ENCODE measurements at regions not wholly inside any gene's neighbourhood (a gene's known extent, or its start where the extent isn't known, plus 50 kb on each side); places are given as distances from the start of the nearest gene placed in this dataset.
A peak's percentile ranks its signal among the peaks of the same experiment; 100 is the strongest.
"Not testable (repeated sequence)": the region's sequence is repeated elsewhere in the genome, so short reads cannot be mapped to it uniquely, and the experiment has no call there.

DNA sequence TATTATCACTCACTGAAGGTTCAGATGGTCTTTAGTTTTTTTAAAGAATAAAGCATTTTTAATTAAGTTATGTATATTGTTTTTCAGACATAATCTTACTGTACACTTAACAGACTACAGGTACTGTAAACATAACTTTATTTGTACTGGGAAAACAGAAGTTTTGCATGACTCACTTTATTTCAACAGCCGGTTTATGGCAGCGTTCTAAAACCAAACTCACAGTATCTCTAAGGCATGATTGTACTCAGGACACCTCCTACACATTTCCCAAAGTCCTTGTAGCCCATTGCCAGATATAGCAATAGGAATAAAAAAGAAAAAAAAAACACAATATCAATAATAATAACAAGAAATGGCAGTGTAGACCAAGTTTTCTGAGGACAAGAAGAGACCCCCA lies 1341.4 kb downstream of the FSCB start:
- DNase-seq (ENCODE audit: low spot score) = no peak

DNA sequence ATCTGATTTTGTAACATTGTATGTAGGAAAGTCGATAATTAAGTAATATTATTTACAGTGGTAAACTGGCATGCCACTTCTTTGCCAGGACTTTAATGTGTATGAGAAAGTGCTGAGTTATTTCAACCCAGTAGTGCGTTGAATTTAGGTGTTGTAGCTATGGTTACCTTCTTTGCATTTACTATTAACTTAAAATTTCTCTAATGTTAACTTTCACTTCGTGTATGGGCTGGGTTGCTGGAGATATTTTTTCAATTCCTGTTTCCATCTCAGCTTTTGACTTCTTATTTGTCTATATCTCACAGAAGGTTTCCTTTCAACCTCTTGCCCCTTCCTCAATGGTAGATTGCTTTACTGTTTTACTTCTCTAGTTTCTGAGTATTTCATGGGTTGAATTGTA lies 1345.6 kb downstream of the FSCB start:
- DNase-seq (ENCODE audit: low spot score) = no peak

DNA sequence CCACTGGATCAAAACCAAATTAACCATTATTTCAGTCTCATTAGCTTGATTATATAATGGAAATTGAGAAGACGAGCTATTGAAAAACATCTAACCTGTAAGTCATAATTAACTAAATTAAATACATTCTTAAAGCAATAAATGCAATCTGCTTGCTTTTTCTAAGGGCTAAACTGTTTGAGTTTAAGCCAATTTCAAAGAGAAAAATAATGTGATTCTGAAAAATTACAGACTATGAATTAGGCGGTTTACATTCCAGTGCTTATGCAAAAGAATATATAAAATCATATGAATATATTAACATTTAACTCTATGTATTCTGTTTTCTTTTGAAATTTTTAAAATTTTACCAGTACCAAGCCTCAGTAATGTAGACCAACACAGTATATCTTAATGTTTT lies 1349.4 kb downstream of the FSCB start:
- no peak for DNase-seq (ENCODE audit: low spot score)

DNA sequence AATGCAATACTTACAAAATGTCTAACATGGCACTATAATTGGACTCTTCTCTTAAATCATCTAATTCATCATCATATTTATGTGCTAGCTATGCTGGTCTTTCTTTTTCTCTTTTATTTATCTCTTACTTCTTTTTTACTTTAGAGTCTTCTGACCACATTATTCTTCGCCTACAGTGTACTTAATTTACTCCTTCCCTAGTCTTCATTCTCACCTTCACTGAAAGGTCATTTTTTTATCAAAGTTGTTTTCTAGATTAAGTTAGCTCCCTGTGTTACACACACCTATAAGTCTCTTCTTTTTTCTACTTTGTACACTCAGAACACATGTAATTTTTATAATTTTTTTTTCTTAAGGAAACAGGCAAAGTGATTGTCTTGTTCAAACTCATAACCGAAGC lies 1351.2 kb downstream of the FSCB start:
- no peak for DNase-seq (ENCODE audit: low spot score)

DNA sequence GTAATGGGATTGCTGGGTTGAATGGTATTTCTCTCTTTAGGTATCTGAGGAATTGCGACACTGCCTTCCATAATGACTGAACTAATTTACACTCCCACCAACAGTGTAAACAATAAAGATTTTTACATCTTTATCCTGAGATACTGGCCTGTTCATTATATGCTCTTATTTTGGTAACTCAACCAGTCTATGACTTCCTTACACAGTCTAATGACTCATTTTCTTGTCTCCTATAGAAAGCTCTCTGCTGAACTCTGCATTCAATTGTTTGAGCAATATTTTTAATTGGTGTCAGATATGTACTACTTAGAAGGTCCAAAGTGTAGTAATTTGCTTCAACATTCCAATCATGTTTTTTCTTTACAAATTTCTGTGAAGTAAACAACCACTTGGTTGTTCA lies 1351.8 kb downstream of the FSCB start:
- DNase-seq (ENCODE audit: low spot score) = no peak

DNA sequence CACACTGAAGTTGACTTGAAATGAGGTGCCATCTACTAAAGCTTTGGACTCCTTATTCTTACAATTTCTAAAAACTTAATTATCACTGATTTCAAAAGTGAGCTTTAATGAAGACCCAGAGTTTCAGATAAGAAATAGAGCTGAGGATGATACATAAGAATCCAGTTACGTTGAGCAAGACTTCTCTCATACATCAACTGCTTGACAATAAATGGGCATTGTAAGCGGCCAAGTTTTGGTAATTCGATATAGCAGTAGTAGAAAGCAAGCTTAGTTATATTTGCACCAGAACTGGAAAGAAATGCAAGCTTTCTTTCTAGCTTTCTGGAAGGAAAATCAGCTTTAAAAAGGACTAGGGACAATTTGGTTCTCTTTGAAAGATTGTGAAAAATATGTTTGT lies 1359.6 kb downstream of the FSCB start:
- no peak for DNase-seq (ENCODE audit: low spot score)

DNA sequence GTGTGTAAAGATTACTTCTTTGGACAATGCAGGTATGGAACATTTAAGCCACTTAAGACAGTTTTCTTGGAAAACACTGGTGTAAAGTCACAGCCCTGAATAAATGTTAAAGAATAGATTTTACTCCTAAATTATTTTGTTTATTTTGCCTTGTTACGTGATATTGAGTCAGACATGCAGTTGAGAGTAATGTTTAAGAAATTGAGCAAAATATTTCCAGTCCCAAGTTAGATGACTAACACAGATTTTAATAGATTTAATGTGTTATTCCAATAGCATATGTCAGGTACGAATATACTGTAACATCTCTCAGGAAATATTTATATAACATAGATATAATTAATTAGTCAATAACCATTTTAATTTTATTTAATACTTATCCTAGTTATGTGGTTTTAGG lies 1361.7 kb downstream of the FSCB start:
- DNase-seq (ENCODE audit: low spot score) = no peak

DNA sequence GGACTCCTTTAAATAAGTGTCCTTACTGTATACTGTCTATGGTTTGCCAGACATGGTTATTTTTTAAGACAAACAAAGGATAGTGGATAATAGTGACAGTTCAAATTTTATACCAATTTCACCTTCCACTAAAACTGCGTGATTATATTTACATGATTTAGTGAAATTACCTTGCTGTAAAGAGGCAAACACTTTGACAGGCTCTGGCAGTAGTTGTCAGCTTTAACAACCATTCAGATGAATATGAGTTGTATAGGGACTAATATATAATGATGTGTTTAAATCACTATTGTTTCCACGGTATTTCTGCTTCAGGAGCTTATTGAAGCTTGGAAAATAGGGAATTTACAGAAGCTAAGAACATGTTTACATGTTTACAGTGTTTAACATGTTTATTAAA lies 1364.0 kb downstream of the FSCB start:
- DNase-seq (ENCODE audit: low spot score) = no peak

DNA sequence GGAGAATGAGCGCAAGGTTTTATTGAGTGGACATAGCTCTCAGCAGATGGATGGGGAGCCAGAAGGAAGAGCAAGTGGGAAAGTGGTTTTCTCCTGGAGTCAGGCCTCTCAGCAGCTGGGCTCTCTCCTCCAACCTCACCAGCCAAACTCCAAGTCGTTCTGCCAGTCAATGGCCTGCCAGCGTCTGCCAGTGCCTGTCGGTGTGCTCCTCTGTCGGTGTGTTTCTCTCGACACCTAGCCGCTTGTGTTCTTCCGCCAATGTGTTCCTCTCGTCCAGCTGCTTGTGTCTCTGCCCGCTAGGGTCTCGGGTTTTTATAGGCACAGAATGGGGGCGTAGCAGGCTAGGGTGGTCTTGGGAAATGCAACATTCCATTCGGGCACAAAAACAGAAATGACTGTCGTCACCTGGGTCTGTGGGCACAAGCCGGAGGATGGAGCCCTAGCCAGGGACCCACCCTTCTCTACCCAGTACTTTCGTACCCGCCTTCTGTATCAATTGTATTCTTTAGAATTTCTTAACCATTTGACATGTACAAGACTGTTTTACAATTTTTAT lies 1365.4 kb downstream of the FSCB start:
- DNase-seq (ENCODE audit: low spot score) = no peak

DNA sequence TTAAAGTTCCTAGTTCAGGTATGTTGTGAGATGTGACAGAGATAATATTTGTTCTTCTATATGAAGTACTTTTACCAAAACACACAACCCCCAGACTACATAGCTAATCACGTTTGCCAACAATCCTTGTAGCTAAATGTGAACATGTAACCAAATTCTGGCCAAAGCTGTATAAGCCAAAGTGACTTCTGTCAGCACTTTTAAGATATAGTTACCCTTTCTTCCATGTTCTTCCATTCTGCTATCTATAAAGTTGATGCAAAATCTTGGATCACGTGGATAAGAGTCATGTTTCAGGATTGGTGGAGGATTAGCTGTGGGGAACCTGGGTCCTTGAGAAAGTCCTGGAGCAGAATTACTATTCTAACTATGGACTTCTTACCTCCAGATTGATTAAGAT lies 1366.6 kb downstream of the FSCB start:
- DNase-seq (ENCODE audit: low spot score) = no peak

DNA sequence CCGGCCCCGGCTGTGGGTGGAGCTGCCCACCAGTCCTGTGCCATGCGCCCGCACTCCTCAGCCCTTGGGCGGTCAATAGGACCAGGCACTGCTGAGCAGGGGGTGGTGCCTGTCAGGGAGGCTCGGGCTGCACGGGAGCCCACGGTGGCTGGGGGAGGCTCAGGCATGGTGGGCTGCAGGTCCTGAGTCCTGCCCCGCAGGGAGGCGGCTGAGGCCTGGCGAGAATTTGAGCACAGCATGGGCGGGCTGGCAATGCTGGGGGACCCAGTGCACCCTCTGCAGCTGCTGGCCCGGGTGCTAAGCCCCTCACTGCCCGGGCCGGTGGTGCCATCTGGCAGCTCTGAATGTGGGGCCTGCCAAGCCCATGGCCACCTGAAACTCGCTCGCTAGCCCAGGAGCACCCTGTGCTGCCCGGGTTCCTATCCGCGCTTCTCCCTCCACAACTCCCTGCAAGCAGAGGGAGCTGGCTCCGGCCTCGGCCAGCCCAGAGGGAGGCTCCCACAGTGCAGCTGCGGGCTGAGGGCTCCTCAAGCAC lies 1371.1 kb downstream of the FSCB start:
- DNase-seq (ENCODE audit: low spot score) = no peak

DNA sequence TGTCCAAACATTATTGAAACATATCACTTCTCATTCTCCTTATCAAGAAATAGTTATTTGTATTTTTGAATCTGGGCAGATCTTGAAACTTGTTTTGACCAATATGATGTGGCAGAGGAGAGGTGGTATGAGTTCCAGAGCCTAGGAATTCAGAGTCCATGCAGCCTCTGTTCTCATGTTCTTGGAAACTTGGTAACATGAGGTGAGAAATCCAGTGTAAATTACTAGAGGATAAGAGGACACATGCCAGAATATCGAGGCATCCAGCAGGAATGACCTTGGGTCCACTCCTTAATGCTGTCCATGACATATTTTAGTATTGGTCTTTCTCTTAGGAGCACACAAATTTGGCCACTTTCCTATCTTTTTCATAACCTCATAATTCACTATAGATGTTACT lies 1374.6 kb downstream of the FSCB start:
- peak; percentile 2 for DNase-seq (ENCODE audit: low spot score)

DNA sequence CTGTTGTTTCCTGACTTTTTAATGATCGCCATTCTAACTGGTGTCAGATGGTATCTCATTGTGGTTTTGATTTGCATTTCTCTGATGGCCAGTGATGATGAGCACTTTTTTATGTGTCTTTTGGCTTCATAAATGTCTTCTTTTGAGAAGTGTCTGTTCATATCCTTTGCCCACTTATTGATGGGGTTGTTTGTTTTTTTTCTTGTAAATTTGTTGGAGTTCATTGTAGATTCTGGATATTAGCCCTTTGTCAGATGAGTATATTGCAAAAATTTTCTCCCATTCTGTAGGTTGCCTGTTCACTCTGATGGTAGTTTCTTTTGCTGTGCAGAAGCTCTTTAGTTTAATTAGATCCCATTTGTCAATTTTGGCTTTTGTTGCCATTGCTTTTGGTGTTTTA lies 1378.7 kb downstream of the FSCB start:
- not testable (repeated sequence) for DNase-seq (ENCODE audit: low spot score)

DNA sequence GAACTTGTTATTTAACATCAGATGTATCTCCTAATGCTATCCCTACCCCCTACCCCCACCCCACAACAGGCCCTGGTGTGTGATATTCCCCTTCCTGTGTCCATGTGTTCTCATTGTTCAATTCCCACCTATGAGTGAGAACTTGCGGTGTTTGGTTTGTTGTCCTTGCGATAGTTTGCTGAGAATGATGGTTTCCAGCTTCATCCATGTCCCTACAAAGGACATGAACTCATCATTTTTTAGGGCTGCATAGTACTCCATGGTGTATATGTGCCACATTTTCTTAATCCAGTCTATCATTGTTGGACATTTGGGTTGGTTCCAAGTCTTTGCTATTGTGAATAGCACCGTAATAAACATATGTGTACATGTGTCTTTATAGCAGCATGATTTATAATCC lies 1379.2 kb downstream of the FSCB start:
- not testable (repeated sequence) for DNase-seq (ENCODE audit: low spot score)

DNA sequence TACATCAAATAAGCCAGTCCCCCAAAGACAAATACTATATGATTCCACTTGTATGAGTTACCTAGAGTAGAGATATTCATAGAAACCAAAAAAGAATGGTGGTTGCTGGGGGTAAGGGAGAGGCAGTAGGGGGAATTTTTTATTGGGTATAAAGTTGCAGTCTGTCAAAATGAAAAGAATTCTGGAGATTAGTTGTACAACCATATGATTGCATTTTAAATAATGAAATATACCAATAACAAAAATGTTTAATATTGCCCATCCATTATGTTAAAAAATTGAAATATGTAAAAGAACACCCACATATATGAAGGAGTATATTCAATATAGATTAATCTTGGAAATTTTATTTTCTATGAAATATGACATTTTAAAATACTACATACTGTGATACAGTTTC lies 1383.5 kb downstream of the FSCB start:
- DNase-seq (ENCODE audit: low spot score) = no peak

DNA sequence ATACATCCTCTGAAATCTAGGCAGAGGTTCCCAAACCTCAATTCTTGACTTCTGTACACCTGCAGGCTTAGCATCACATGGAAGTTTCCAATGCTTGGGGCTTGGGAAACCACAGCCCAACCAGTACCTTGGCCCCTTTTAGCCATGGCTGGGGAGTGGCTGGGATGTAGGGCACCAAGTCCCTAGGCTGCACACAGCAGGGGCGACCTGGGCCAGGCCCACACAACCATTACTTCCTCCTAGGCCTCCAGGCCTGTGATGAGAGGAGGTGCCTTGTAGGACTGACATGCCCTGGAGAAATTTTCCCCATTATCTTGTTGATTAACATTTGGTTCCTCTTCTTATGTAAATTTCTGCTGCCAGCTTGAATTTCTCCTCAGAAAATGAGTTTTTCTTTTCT lies 1387.4 kb downstream of the FSCB start:
- DNase-seq (ENCODE audit: low spot score) = no peak

DNA sequence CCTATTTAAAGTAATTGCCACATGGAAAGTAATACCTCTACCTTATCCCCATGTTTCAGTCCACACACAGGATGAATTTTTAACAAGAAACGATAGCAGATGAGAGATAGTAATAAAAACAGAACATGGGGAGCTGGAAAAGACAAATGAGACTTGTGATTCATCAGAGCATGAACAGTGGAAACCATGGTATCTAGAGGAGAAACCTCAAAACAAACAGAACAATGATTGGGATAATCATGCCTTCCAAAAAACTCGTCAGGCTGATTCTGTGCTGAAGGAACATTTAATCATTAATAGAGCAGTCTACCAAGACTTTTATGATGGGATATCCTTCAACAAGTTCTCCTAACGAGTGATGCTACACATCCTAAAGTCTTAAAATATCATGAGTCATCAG lies 1390.7 kb downstream of the FSCB start:
- no peak for DNase-seq (ENCODE audit: low spot score)

DNA sequence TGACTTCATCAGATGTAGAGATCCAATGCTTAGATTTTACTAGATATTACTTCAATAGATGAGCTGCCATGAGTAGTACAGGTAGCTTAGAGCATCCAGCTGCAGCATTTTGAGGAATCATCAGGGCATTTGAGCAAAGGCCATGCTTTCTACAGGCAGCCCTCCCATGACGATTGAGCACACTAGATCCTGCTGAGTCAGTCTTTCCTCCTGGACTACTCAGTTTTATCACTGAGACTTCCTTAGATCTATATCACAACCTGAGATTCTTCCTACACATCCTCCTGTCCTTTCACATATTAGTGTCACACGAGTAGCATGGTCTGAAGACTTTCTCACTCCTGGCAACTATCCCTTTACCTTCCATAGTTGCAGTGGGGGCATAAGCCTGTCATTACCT lies 1401.8 kb downstream of the FSCB start:
- no peak for DNase-seq (ENCODE audit: low spot score)

DNA sequence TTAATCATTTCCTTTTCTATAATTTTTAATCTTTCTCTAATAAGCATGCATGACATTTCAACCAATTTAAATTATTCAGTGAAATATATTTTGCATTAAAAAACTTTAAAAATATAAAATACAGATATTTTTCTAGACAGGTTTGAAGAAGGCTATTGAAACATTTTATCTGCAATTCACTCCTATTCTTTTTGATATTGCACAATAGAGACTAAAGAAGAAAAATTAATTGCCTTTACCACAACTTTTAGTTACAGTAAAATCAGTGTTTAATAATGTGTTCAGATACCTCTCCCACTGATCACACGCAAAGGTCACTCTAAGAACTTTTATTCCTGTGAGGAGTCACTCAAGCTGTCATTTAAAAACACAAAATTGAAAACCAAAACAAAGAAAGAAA lies 1416.7 kb downstream of the FSCB start:
- no peak for DNase-seq (ENCODE audit: low spot score)

DNA sequence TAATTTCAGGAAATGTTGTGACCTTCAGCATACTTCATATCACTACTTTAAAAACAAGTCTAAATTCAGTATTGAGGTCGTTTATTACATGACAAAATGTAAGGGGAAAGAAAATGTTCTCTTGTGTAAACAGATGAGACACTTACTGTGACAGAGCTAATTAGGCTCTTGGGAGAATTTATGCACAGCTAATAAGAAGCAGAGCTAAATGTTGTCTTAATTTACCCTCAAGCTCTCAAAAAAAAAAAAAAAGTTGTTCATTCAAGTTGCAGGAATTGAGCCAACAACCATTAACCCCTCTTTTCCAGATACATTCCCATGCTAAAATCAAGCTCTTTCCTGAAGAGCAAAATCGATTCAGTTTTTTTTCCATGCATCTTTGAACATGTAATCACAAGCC lies 1419.4 kb downstream of the FSCB start:
- DNase-seq (ENCODE audit: low spot score) = no peak

DNA sequence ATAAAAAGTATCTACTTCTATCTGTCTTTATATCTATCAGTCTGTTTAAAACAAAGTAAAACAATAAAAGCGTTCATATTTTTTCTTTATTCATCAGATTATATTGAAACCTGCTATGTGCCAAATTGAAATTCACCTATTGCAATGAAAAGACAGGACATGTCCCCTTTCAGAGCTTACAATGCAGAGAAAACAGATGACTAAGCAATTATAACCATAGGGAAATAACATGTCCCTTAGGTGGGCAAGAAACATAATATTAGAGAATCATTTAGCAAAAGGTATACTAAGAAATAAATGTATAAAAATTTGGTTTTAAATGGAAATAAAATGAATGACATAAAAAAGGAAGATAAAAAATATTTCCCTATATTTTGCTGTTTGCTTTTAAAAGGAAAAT lies 1421.3 kb downstream of the FSCB start:
- no peak for DNase-seq (ENCODE audit: low spot score)

DNA sequence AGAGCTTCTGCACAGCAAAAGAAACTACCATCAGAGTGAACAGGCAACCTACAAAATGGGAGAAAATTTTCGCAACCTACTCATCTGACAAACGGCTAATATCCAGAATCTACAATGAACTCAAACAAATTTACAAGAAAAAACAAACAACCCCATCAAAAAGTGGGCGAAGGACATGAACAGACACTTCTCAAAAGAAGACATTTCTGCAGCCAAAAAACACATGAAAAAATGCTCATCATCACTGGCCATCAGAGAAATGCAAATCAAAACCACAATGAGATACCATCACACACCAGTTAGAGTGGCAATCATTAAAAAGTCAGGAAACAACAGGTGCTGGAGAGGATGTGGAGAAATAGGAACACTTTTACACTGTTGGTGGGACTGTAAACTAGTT lies 1439.7 kb downstream of the FSCB start:
- not testable (repeated sequence) for DNase-seq (ENCODE audit: low spot score)

DNA sequence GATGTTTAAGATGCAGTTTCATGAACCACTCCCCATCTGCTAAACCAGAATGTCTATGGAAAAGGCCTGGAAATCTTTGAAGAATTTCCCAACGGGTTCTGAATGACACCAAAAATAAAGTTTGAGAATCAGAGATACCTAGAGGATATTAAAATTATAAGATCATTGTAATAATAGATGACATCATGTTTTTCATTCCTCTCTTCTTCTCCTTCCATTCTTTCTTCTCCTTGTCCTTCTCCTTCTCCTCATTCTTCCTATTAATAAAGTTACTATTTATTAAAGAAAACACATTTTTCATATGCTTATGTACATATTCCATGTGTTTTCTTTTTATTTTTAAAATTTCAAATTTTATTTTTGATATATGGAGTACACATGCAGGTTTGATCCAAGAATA lies 1449.4 kb downstream of the LRFN5 start:
- DNase-seq (ENCODE audit: low spot score) = no peak

DNA sequence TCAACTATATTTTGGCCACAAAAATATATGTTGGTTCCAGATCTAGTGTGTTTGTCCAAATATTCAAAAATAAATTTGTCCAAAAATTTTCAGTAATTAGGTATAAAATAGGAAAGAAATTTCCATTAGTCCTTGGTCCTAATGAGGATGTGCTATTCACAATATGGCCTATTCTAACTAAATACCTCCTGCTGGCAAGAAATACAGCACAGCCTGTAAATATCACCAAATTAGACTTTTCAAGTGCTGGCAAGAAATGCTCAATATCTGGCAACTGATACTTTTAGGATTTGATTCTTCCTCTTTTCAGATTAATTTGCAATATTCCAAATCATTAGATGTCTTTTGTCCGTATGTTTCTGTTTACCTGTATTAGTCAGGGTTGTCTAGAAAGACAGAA lies 1446.2 kb downstream of the LRFN5 start:
- DNase-seq (ENCODE audit: low spot score) = no peak

DNA sequence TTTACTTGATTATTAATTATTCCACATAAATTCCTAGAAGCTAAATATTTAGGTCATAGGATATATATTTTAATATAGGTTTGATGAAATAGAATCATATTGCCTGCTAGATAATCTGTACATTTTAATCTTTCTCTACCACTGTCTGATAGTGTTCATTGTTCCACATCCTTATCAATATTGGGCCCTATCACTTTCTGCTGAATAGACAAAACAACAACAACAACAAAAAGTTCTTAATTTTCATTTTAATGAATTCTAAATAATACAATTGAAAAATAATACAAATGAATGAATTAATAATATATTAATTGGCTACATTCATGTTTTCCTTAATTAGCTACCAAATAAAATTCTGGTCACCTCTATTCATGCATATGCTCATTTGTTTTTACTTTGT lies 1437.2 kb downstream of the LRFN5 start:
- DNase-seq (ENCODE audit: low spot score) = no peak
